GM18498 (cell line): ENCODE measurements at regions not wholly inside any gene's neighbourhood (a gene's known extent, or its start where the extent isn't known, plus 50 kb on each side); places are given as distances from the start of the nearest gene placed in this dataset.
"Not testable (repeated sequence)": the region's sequence is repeated elsewhere in the genome, so short reads cannot be mapped to it uniquely, and the experiment has no call there.

Experiments
- ATAC-seq: cut with Tn5 transposase; IDR thresholded peaks from one replicate; pipeline ENCODE4 v1.9.1; 2021; ENCODE audit warnings: mild to moderate bottlenecking, moderate library complexity; ENCODE audit not compliant: unreplicated experiment

DNA sequence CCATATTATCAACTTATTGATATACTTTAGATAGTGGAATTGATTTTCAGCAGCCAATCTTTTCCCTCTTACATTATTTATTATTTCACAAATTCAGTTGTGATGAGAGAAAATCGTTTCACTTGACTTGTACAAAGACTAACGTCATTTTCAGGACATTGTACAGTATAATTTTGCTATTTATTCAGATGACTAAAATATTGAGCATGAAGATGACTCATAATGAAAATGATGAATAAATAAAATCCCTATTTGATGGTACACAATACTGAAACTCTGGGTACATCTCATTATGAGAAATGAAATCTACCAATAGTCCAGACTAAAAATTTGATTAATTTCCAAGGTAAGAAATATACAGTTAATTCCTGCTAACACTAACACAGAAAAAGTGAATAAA lies 316.4 kb downstream of the CCDC74A start:
- ATAC-seq = not testable (repeated sequence)

DNA sequence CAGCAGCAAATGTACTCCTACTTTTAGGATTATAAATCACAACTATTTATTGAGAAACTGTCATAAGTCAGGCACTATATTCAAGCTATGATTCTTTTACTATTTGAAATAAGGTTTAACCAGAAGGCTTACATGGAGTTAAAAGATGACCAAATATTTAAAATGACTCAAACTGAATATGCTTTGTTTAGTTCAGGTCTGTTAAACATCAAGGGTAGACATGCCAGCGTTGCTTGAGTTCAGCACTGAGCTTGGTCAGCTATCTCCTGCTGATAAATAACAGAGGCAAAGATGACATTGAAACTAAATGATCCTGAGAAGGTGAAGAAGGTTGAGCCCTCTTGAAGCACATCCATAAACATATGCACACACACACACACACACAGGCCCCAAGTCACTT lies 305.6 kb downstream of the ANKRD30BL start:
- not testable (repeated sequence) for ATAC-seq

DNA sequence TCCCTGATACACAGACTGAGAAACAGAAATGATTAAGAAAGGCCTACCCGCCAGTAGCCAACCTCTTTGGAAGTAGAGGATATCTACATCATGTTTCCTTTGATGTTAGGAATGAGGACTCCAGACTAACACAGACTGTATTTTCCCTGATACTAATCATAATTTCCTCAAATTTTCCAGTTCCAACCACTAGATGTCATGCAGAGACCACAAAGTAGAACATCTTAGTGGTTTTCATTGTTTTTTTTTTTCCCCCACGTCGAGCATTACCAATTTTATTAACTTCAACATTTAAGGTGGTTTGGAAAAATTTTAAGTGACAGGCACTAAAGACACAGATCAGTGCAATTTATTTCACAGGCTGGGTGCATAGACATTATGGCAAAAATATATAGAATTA lies 303.6 kb downstream of the ANKRD30BL start:
- not testable (repeated sequence) for ATAC-seq
